K562 (cell line): ENCODE measurements at regions not wholly inside any gene's neighbourhood (a gene's known extent, or its start where the extent isn't known, plus 50 kb on each side); places are given as distances from the start of the nearest gene placed in this dataset.

ENCODE experiments used
- ATAC-seq: fragments of 200-7000 bp; cut with Tn5 transposase; 3 replicates; pipeline ENCODE4 v1.9.1; 2020; ENCODE audit warnings: moderate library complexity
- BruUV-seq: library from RNA; stranded (reverse); fragments of 400-500 nt; replicated peaks from 2 replicates; lab custom pipeline; 2021; lab: Mats Ljungman, UMichigan
- CTCF ChIA-PET: fragments of 300-600 bp; formaldehyde crosslinking; extraction: SDS; loops from one replicate; lab custom pipeline; 2021; ENCODE audit warnings: low intra/inter-chr PET ratio; lab: Yijun Ruan, JAX
- POLR2A ChIA-PET: fragments of 300-600, 350-650 bp; sonication (Branson Sonifier 250); formaldehyde crosslinking; extraction: SDS; loops from one replicate; lab custom pipeline; 2021; ENCODE audit warnings: antibody characterized with exemption, inconsistent platforms; lab: Yijun Ruan, JAX
- DNase-seq, 4 experiments: peaks; one replicate each; pipeline versions ENCODE4 v3.0.0 to v3.0.0-alpha.2; 2011 to 2018; ENCODE audit warnings: low spot score in 3 of 4, mixed read lengths in 3 of 4; ENCODE audit errors: extremely low read depth in 1 of 4
- FAIRE-seq: peaks from 2 replicates; lab custom pipeline; 2011; peaks lifted over from hg19 to GRCh38; lab: Jason Lieb, UNC
- H2AFZ ChIP-seq: 2 replicates; pipeline ENCODE4 v1.6.0; 2011; ENCODE audit warnings: low read depth, low read length, control low read depth, inconsistent platforms
- H3K27ac ChIP-seq: fragments of 200-600 bp; 3 replicates; pipeline ENCODE4 v1.8.0; 2011; ENCODE audit warnings: low read depth, mild to moderate bottlenecking, control low read depth, inconsistent platforms, low read length, moderate library complexity, mixed read lengths; ENCODE audit errors: extremely low read depth
- H3K27me3 ChIP-seq, 2 experiments: fragments of 300-600 bp in 1 of 2; 2 replicates in 1 of 2; 3 replicates in 1 of 2; pipeline versions ENCODE4 v1.6.0 to v1.8.0; 2011; ENCODE audit warnings: inconsistent platforms in 2 of 2, low read length in 2 of 2, mild to moderate bottlenecking in 1 of 2, mixed read lengths in 1 of 2, moderate library complexity in 1 of 2; ENCODE audit not compliant: control insufficient read depth in 2 of 2, insufficient read depth in 2 of 2
- H3K36me3 ChIP-seq: fragments of 300-600 bp; 3 replicates; pipeline ENCODE4 v1.8.0; 2011; ENCODE audit warnings: mild to moderate bottlenecking, low read length, inconsistent platforms; ENCODE audit not compliant: control insufficient read depth, insufficient read depth
- H3K4me1 ChIP-seq, 2 experiments: fragments of 200-600 bp in 1 of 2; replicated peaks in 1 of 2; 2 replicates in 1 of 2; 3 replicates in 1 of 2; pipeline versions ENCODE4 v1.5.1 to v1.8.0; 2011; ENCODE audit warnings: inconsistent platforms in 2 of 2, low read length in 2 of 2, mild to moderate bottlenecking in 1 of 2, mixed read lengths in 1 of 2, moderate library complexity in 1 of 2; ENCODE audit not compliant: control insufficient read depth in 2 of 2, insufficient read depth in 2 of 2
- H3K4me2 ChIP-seq: 2 replicates; pipeline ENCODE4 v1.6.1; 2011; ENCODE audit warnings: low read length, control low read depth, inconsistent platforms, mixed read lengths; ENCODE audit not compliant: insufficient read depth
- H3K4me3 ChIP-seq: fragments of 200-600 bp; sonication (generic), shearing (Covaris generic); 2 replicates; pipeline ENCODE4 v1.5.1; 2016; ENCODE audit warnings: control low read depth, inconsistent platforms
- H3K79me2 ChIP-seq: fragments of 200-600 bp; 3 replicates; pipeline ENCODE4 v1.8.0; 2011; ENCODE audit warnings: low read length, inconsistent platforms; ENCODE audit not compliant: control insufficient read depth, insufficient read depth
- H3K9ac ChIP-seq, 2 experiments: 2 replicates each; pipeline versions ENCODE4 v1.6.0 to v1.6.1; 2011; ENCODE audit warnings: low read depth in 2 of 2, low read length in 2 of 2, control low read depth in 1 of 2, inconsistent platforms in 1 of 2, mild to moderate bottlenecking in 1 of 2, mixed read lengths in 1 of 2; ENCODE audit not compliant: insufficient read depth in 1 of 2
- H3K9me1 ChIP-seq: one replicate; pipeline ENCODE4 v1.6.0; 2011; ENCODE audit warnings: inconsistent platforms, mild to moderate bottlenecking, low read length, moderate library complexity; ENCODE audit not compliant: control insufficient read depth, insufficient read depth
- H3K9me3 ChIP-seq: replicated peaks from 2 replicates; pipeline ENCODE4 v1.5.1; 2011; ENCODE audit warnings: low read depth, low read length, inconsistent platforms; ENCODE audit not compliant: control insufficient read depth, insufficient read depth
- H4K20me1 ChIP-seq: replicated peaks from 2 replicates; pipeline ENCODE4 v1.6.1; 2011; ENCODE audit warnings: low read length, inconsistent platforms, mixed read lengths; ENCODE audit not compliant: control insufficient read depth, insufficient read depth
- MEF2A ChIP-seq: IDR thresholded peaks from 2 replicates; pipeline ENCODE4 v1.6.1; 2011; ENCODE audit warnings: low read depth, mild to moderate bottlenecking, low read length, moderate library complexity; ENCODE audit not compliant: control insufficient read depth
- ZBTB34 ChIP-seq: fragments of 250-450 bp; sonication (Bioruptor Pico); IDR thresholded peaks from 2 replicates; pipeline ENCODE4 v1.8.0; 2021; ENCODE audit warnings: mild to moderate bottlenecking, moderate library complexity
- ZNF324 ChIP-seq: fragments of 250-450 bp; sonication (Bioruptor Pico); IDR thresholded peaks from 2 replicates; pipeline ENCODE4 v1.4.0; 2020; ENCODE audit warnings: mild to moderate bottlenecking
- WGBS: fragments of 100-300 bp; shearing (Covaris generic); methylation state at CpG from one replicate; pipeline ENCODE4 v1.1.6; 2016; ENCODE audit warnings: low coverage, mixed read lengths; ENCODE audit not compliant: insufficient coverage; ENCODE audit errors: missing lambda C conversion rate; 5-methylcytosine and 5-hydroxymethylcytosine counted together
- in situ Hi-C: fragments of 300-500 bp; cut with MboI; formaldehyde crosslinking; loops from 4 replicates; pipeline ENCODE4 v1.15.0; 2018; ENCODE audit warnings: inconsistent platforms, mixed read lengths
- intact Hi-C: fragments of 100-400 bp; cut with micrococcal nuclease; formaldehyde crosslinking; loops from 2 replicates; pipeline ENCODE4 v1.14.2; 2022

GRCh38 chr12:83641789-83642188 lies 955.1 kb downstream of the TMTC2 start (continued):
- TF ChIP-seq ZBTB34 (no peak), ZNF324 (no peak)
- TF ChIP-seq, all 486 proteins: peak for 0

- no peaks in the 10 kb centered on the region for H3K9me1 ChIP-seq
- CTCF ChIA-PET = no interaction called here
- ATAC-seq (no peak), DNase-seq (no peak), FAIRE-seq (no peak)
- no peaks in the 10 kb centered on the region for H3K4me1 ChIP-seq
- in situ Hi-C loops = no loop called here
- POLR2A ChIA-PET = no interaction called here
- no peaks in the 10 kb centered on the region for H3K9me3 ChIP-seq
- H3K36me3 ChIP-seq = no peaks in the 10 kb centered on the region
- H3K27me3 ChIP-seq = no peaks in the 10 kb centered on the region
- 0% methylated on average over 4 of the region's 4 CpGs for WGBS
- no TSS peak for BruUV-seq
- no peaks in the 10 kb centered on the region for H3K79me2 ChIP-seq
- H3K4me3 ChIP-seq = no peak overlapping the region
- H4K20me1 ChIP-seq = no peaks in the 10 kb centered on the region
- H3K9ac ChIP-seq = no peak overlapping the region
- intact Hi-C loops = no loop called here
- H2AFZ ChIP-seq = no peak overlapping the region
- H3K27ac ChIP-seq = no peak overlapping the region
- no peak overlapping the region for H3K4me2 ChIP-seq
- no peak for TF ChIP-seq MEF2A
These were observed 948.1 kb downstream of the TMTC2 start for GRCh38 chr12:83634726-83635267.
